GM12878 (cell line): ENCODE measurements at regions not wholly inside any gene's neighbourhood (a gene's known extent, or its start where the extent isn't known, plus 50 kb on each side); places are given as distances from the start of the nearest gene placed in this dataset.

Experiments
- ATAC-seq: fragments of 200-7000 bp; cut with Tn5 transposase; 3 replicates; pipeline ENCODE4 v1.9.1; 2020; ENCODE audit warnings: mild to moderate bottlenecking, moderate library complexity
- BruUV-seq: library from RNA; stranded (reverse); fragments of 400-500 nt; replicated peaks from 2 replicates; lab custom pipeline; 2021; lab: Mats Ljungman, UMichigan
- CTCF ChIA-PET: fragments of 300-600 bp; sonication (Branson Sonifier 250); formaldehyde crosslinking; extraction: SDS; loops from one replicate; lab custom pipeline; 2021; ENCODE audit warnings: inconsistent platforms; lab: Yijun Ruan, JAX
- POLR2A ChIA-PET: fragments of 350-600 bp; formaldehyde crosslinking; extraction: SDS; loops from one replicate; lab custom pipeline; 2021; ENCODE audit warnings: inconsistent platforms; lab: Charles Lee
- RAD21 ChIA-PET: fragments of 300-600 bp; sonication (Branson Sonifier 250); formaldehyde crosslinking; loops from one replicate; lab custom pipeline; 2023; ENCODE audit warnings: antibody characterized with exemption; ENCODE audit not compliant: unreplicated experiment; lab: Charles Lee
- SMC1A ChIA-PET: fragments of 300-600 bp; sonication (Branson Sonifier 250); formaldehyde crosslinking; loops from one replicate; lab custom pipeline; 2023; ENCODE audit not compliant: unreplicated experiment, uncharacterized antibody; lab: Charles Lee
- DNase-seq: peaks from one replicate; pipeline ENCODE4 v3.0.0-alpha.2; 2011; ENCODE audit warnings: low read depth, low spot score
- FAIRE-seq: peaks from 3 replicates; lab custom pipeline; 2011; peaks lifted over from hg19 to GRCh38; lab: Jason Lieb, UNC
- H2AFZ ChIP-seq: 2 replicates; pipeline ENCODE4 v1.6.0; 2011; ENCODE audit warnings: low read depth, low read length, control low read depth; ENCODE audit not compliant: control insufficient read depth
- H3K27ac ChIP-seq: 2 replicates; pipeline ENCODE4 v1.5.1; 2011; ENCODE audit warnings: control low read depth; ENCODE audit not compliant: control insufficient read depth, insufficient read depth
- H3K27me3 ChIP-seq, 2 experiments: replicated peaks in 1 of 2; 2 replicates each; pipeline versions ENCODE4 v1.6.0 to v1.6.1; 2011; ENCODE audit warnings: low read length in 1 of 2; ENCODE audit not compliant: control insufficient read depth in 2 of 2, insufficient read depth in 2 of 2
- H3K36me3 ChIP-seq, 2 experiments: 2 replicates each; pipeline ENCODE4 v1.5.1; 2011; ENCODE audit warnings: low read length in 1 of 2; ENCODE audit not compliant: control insufficient read depth in 2 of 2, insufficient read depth in 2 of 2
- H3K4me1 ChIP-seq: 2 replicates; pipeline ENCODE4 v1.6.1; 2011; ENCODE audit warnings: mild to moderate bottlenecking, low read length, moderate library complexity, mixed read lengths; ENCODE audit not compliant: control insufficient read depth, insufficient read depth
- H3K4me2 ChIP-seq: 2 replicates; pipeline ENCODE4 v1.6.0; 2011; ENCODE audit warnings: control low read depth; ENCODE audit not compliant: control insufficient read depth, insufficient read depth
- H3K4me3 ChIP-seq: fragments of 200-600 bp; sonication (generic); 2 replicates; pipeline ENCODE4 v1.5.1; 2016
- H3K79me2 ChIP-seq: 2 replicates; pipeline ENCODE4 v1.6.0; 2011; ENCODE audit warnings: low read length; ENCODE audit not compliant: control insufficient read depth, insufficient read depth
- H3K9ac ChIP-seq: 2 replicates; pipeline ENCODE4 v1.8.0; 2011; ENCODE audit warnings: low read length, control low read depth, mixed read lengths; ENCODE audit not compliant: control insufficient read depth, insufficient read depth
- H3K9me3 ChIP-seq: replicated peaks from 3 replicates; pipeline ENCODE4 v1.5.1; 2011; ENCODE audit warnings: mild to moderate bottlenecking, low read length; ENCODE audit not compliant: control insufficient read depth, insufficient read depth
- H4K20me1 ChIP-seq: 2 replicates; pipeline ENCODE4 v1.6.0; 2011; ENCODE audit not compliant: control insufficient read depth, insufficient read depth
- ELK1 ChIP-seq: IDR thresholded peaks from 2 replicates; pipeline ENCODE4 v1.6.1; 2012; ENCODE audit warnings: low read depth, low read length, improper control_type of control experiment
- MAX ChIP-seq: IDR thresholded peaks from 2 replicates; pipeline ENCODE4 v1.6.1; 2012; ENCODE audit warnings: low read depth, low read length, improper control_type of control experiment
- MYB ChIP-seq: fragments of 150-350 bp; IDR thresholded peaks from 2 replicates; pipeline ENCODE4 v1.6.1; 2014; ENCODE audit warnings: mild to moderate bottlenecking, low read depth, low read length, borderline replicate concordance
- RB1 ChIP-seq: fragments of 450-650 bp; formaldehyde crosslinking; IDR thresholded peaks from 2 replicates; pipeline ENCODE4 v1.6.1; 2017; ENCODE audit warnings: mild to moderate bottlenecking, borderline replicate concordance
- SIN3A ChIP-seq: IDR thresholded peaks from 2 replicates; pipeline ENCODE4 v1.6.1; 2012; ENCODE audit warnings: low read depth, low read length, improper control_type of control experiment
- ZNF384 ChIP-seq: IDR thresholded peaks from 2 replicates; pipeline ENCODE4 v1.6.1; 2012; ENCODE audit warnings: low read depth, mild to moderate bottlenecking, low read length, improper control_type of control experiment, borderline replicate concordance
- in situ Hi-C: fragments of 300-500 bp; cut with MboI; formaldehyde crosslinking; loops from 9 replicates; pipeline ENCODE4 v1.14.3; 2018; ENCODE audit warnings: mixed read lengths
- intact Hi-C: fragments of 100-400 bp; cut with micrococcal nuclease; formaldehyde crosslinking; loops from one replicate; pipeline ENCODE4 v1.14.2; 2022; ENCODE audit not compliant: unreplicated experiment
- TF ChIP-seq, protein P1 (sequence below): fragments of 450-650 bp; IDR thresholded peaks from 2 replicates; pipeline ENCODE4 v1.6.1; 2014; ENCODE audit warnings: mild to moderate bottlenecking

GRCh38 chr18:60936101-60936500 lies 397.1 kb upstream of the CDH20 start:
- no peak for ATAC-seq
- Histone ChIP-seq H3K4me3 (no peak overlapping the region), H3K9me3 (no peaks in the 10 kb centered on the region), H3K27me3 (no peaks in the 10 kb centered on the region), H3K36me3 (no peaks in the 10 kb centered on the region), H2AFZ (no peak overlapping the region), H3K4me1 (no peaks in the 10 kb centered on the region), H4K20me1 (no peaks in the 10 kb centered on the region), H3K9ac (no peak overlapping the region), H3K79me2 (no peaks in the 10 kb centered on the region), H3K4me2 (no peak overlapping the region), H3K27ac (no peak overlapping the region)
- BruUV-seq, result no TSS peak
- no peak for FAIRE-seq
- ChIA-PET RAD21 (no interaction called here), CTCF (no interaction called here), SMC1A (no interaction called here), POLR2A (no interaction called here)
- DNase-seq, result no peak
- in situ Hi-C loops (no loop called here), intact Hi-C loops (no loop called here)
- TF ChIP-seq SIN3A (no peak), RB1 (no peak), ELK1 (no peak), ZNF384 (no peak), MAX (no peak), MYB (no peak)
- TF ChIP-seq, protein P1, sequence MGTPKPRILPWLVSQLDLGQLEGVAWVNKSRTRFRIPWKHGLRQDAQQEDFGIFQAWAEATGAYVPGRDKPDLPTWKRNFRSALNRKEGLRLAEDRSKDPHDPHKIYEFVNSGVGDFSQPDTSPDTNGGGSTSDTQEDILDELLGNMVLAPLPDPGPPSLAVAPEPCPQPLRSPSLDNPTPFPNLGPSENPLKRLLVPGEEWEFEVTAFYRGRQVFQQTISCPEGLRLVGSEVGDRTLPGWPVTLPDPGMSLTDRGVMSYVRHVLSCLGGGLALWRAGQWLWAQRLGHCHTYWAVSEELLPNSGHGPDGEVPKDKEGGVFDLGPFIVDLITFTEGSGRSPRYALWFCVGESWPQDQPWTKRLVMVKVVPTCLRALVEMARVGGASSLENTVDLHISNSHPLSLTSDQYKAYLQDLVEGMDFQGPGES, result no peak
